Heart left ventricle (tissue), 13 donors: ENCODE measurements at regions not wholly inside any gene's neighbourhood (a gene's known extent, or its start where the extent isn't known, plus 50 kb on each side); places are given as distances from the start of the nearest gene placed in this dataset.

Experiments used
- POLR2A ChIP-seq, 2 donors: fragments of 450-650 bp; IDR thresholded peaks; one replicate each; pipeline ENCODE4 v1.6.1; 2017; ENCODE audit warnings: antibody characterized with exemption in 2 of 2, mild to moderate bottlenecking in 2 of 2, moderate library complexity in 2 of 2
- TF ChIP-seq, protein P1 (sequence below), 12 donors: fragments of 200-600 bp; sonication (generic) in 4 of 12; IDR thresholded peaks; one replicate each; pipeline versions ENCODE4 v1.5.0 to v1.8.0; 2018 to 2022; ENCODE audit warnings: antibody characterized with exemption in 12 of 12, mild to moderate bottlenecking in 5 of 12
- donor health status: ischemic (EF 13 %, LVEDD 7.1; RV severe dilation, severe dysfunction).
- donor health status: DM: no; HTN: yes; CAD: no.
- donor health status: DM: no; HTN: no; CAD: no.
- donor health status: ischemic (EF 25% LVEDD 6.9; RV normal size, moderate dysfunction).
- donor health status: ischemic (EF 25% LVEDD 5.7; RV mildly dilated, moderate dysfunction).
- donor health status: ischemic (EF 35%, LVEDD 5.7; RV mildly dilated, moderate dysfunction).
- donor health status: nonischemic (EF 11% LVEDD 7.7; RV severe dilation, severe dysfunction).
- donor health status: DM: yes; HTN: yes; CAD: no.
- donor health status: PGD.
- donor health status: ischemic (EF 29% LVEDD 5.4; RV normal size, mild dysfunction).
- donor health status: nonischemic (EF 23%, LVEDD 6.1; RV moderate dilation, normal function).

DNA sequence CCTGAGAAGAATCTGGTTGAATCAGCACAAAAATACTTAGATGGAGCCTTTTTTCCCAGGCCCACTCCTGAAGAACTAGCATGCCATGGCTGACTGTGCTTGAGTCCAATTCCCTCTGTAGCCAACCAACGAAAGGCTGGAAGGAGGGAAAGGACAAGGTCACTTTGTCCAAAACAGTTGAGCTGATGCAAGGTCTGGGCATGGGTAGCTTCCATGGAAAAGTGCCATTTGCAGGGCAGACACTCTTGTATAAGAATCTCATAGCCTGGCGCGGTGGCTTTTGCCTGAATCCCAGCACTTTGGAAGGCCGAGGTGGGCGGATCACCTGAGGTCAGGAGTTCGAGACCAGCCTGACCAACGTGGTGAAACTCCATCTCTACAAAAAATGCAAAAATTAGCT, 125.0 kb upstream of the LGSN start:
- TF ChIP-seq POLR2A (IDR thresholded peaks at IDR 0.05): no peak
- TF ChIP-seq, protein P1, sequence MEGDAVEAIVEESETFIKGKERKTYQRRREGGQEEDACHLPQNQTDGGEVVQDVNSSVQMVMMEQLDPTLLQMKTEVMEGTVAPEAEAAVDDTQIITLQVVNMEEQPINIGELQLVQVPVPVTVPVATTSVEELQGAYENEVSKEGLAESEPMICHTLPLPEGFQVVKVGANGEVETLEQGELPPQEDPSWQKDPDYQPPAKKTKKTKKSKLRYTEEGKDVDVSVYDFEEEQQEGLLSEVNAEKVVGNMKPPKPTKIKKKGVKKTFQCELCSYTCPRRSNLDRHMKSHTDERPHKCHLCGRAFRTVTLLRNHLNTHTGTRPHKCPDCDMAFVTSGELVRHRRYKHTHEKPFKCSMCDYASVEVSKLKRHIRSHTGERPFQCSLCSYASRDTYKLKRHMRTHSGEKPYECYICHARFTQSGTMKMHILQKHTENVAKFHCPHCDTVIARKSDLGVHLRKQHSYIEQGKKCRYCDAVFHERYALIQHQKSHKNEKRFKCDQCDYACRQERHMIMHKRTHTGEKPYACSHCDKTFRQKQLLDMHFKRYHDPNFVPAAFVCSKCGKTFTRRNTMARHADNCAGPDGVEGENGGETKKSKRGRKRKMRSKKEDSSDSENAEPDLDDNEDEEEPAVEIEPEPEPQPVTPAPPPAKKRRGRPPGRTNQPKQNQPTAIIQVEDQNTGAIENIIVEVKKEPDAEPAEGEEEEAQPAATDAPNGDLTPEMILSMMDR (IDR thresholded peaks at IDR 0.05): no peak
